ENCODE measurements at regions not wholly inside any gene's neighbourhood (a gene's known extent, or its start where the extent isn't known, plus 50 kb on each side); places are given as distances from the start of the nearest gene placed in this dataset.
"Not testable (repeated sequence)": the region's sequence is repeated elsewhere in the genome, so short reads cannot be mapped to it uniquely, and the experiment has no call there.

GRCh38 chr6:80454661-80455365 is 348.3 kb downstream of the BCKDHB start:
- no peak for DNase-seq (ENCODE audit: low read depth)

DNA sequence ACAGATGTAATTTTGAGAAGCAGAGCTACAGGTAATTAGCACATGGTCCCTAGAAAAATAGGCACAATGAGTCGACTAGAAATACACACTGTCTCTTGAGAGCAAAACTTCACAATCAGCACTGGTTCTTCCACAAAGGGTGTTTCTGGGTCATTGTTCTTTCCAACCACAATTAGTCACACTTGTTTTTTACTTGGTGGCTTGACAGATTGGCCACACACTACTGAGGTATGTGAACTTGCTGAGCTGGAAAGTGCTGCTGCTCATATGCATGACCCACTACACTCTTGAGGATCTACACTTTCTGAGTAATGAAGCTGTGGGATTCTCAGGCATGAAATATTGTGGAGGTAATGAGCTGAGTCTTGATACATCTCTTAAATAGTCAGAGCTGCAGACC is 347.7 kb downstream of the BCKDHB start:
- peak; percentile 88 for DNase-seq (ENCODE audit: low read depth)

GRCh38 chr6:80449726-80450125 is 343.3 kb downstream of the BCKDHB start:
- no peak for DNase-seq (ENCODE audit: low read depth)

- no peak for DNase-seq (ENCODE audit: low read depth)
Measured at GRCh38 chr6:80446454-80447045, 340.1 kb downstream of the BCKDHB start.

DNA sequence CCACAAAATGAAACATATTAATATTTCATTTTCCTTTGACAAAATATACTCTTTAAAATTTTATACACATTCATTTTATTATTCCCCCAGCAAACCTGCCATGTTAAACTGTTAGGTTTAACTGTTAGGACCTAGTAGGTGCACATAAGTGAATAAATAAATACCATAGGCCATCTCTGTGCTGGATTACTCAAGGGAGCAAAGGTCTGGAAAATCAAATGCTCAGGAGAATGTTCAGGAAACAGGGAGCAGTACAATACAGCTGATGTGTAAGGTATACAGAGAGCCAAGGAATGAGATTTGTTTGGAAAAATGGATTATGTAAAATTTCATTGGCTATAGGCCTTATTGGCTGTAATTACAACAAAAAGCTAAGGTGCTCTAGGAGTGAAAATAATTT is 339.3 kb downstream of the BCKDHB start:
- no peak for DNase-seq (ENCODE audit: low read depth)

DNA sequence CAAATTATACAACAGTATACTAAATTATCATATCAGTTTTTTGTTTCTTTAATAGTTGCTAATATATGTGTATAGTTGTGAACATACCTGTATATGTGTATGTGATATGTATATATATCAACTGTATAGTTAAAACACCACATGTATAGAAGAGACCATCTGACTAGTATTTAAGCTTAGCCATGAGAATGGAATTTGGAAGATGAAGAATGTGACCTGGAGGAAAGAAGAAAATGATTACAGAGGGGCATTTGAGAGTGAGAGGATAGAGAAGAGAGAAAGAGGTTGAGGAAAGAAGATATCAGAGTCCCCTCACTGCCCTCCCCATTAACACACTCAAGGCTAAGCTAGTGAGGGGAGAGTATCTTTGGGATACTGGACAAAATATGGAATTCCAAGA is 335.9 kb downstream of the BCKDHB start:
- DNase-seq (ENCODE audit: low read depth): no peak

GRCh38 chr6:80441131-80441530 is 334.7 kb downstream of the BCKDHB start:
- DNase-seq (ENCODE audit: low read depth): no peak

DNA sequence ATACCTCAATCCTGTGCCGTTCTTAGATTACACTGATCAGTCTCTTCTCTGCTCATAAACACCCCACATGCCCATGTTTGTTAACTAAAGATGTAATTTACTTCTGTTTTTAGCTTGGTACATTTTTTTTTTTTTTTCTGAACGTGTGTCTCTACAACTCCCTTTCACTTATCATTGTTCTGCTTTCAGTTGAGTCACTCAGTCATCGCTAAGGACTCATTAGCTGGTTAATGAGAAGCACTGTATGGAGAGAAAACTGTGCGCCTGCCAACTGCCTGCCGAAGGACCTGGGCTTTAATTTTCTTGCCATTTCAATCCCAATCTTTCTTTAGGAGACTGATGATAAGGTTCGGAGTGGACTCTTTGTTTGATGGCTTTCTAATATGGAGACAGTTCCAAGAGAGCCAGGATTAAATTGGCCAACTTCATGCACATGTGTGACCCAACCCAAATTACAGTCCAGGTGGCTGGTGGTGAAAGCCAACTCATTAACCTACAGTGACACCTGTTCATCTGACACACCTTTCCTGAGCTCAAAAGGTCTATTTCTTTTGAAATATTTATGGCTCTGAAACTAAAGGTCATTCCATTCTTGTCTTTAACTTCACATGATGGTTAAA is 334.1 kb downstream of the BCKDHB start:
- DNase-seq (ENCODE audit: low read depth): no peak

- no peak for DNase-seq (ENCODE audit: low read depth)
Measured at GRCh38 chr6:80439721-80440470, 333.4 kb downstream of the BCKDHB start.

DNA sequence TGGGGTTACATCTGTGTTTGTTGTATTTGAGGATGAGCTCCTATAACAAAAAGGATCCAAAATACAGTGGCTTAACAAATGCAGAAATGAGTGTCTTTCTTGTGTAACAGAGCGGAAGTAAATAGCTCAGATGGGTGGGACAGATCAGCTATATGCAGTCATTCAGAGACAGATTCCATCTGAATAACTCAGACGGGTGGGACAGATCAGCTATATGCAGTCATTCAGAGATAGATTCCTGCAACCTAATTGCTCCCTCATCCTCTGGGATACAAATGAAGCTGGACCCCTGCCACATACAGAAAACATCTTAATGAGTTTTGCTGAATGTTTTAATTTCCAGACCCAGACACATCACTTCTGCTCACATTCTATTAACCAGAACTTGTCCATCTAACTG is 332.3 kb downstream of the BCKDHB start:
- DNase-seq (ENCODE audit: low read depth): peak; percentile 70

GRCh38 chr6:80437801-80438200 is 331.3 kb downstream of the BCKDHB start:
- no peak for DNase-seq (ENCODE audit: low read depth)

DNA sequence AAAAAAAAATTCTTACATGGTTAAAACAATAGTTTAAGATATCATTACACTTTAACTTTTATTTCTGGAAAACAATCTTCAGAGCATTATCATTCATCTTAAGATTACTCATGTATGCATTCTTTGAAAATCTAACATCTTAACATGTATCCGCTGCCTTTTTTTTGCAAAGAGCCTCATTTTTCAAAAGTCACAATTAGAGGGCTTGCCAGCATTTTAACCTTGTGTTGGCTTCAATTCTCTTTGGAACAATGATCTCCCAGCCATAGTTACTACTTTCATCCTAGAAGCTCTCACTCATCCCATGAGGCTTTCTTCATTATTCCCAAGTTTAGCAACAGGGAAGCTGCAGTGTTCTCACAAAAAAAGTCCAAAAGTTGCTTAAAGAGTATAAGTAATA is 330.8 kb downstream of the BCKDHB start:
- DNase-seq (ENCODE audit: low read depth): no peak

- DNase-seq (ENCODE audit: low read depth): no peak
Measured at GRCh38 chr6:80436663-80437062, 330.2 kb downstream of the BCKDHB start.

- no peak for DNase-seq (ENCODE audit: low read depth)
Measured at GRCh38 chr6:80435457-80435856, 329.0 kb downstream of the BCKDHB start.

DNA sequence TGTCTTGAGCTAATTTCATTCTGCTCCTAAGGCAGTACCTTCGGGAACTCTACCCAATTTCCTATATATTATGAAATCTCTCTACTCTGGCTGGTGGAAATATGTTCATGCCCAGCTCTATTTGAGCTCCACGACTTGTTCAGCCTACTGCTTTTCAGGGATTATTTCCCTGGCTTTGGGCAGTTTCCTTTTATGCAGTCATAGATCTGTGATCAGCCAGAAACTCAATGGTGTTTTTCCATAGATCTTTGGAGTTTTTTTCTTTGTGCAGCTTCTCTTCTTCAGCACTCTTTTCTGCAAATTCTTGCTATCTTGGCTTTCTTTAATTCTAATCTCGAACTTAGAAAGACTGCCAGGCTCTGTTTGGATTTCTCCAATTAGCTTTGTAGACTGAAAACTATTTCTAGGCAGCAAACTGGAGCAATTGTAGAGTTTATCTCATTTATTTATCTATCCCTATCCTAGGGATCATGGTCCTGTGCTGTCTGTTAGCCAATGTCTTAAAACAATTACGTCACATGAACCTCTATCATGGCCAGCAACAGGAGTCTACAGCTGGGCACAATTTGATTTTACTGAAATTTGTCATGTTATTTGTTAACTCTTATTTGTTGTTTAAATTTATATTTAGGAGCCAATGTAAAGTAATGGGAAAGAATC is 328.4 kb downstream of the BCKDHB start:
- DNase-seq (ENCODE audit: low read depth): peak; percentile 11

DNA sequence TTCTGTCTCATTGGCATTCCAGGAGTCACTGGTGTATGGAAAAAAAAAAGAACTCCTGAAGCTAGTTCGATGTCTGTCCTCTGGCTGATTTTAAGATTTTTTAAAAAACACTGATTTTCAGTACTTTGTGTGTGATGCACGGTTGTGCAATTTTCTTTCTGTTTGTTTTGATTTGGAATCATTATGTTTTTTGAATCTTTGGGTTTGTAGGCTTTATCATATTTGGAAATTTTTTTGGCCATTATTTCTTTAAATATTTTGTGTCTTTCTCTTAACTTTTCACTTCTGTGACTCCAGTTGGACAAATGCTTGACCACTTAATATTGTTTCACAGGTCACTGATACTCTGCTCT is 327.2 kb downstream of the BCKDHB start:
- DNase-seq (ENCODE audit: low read depth): no peak

DNA sequence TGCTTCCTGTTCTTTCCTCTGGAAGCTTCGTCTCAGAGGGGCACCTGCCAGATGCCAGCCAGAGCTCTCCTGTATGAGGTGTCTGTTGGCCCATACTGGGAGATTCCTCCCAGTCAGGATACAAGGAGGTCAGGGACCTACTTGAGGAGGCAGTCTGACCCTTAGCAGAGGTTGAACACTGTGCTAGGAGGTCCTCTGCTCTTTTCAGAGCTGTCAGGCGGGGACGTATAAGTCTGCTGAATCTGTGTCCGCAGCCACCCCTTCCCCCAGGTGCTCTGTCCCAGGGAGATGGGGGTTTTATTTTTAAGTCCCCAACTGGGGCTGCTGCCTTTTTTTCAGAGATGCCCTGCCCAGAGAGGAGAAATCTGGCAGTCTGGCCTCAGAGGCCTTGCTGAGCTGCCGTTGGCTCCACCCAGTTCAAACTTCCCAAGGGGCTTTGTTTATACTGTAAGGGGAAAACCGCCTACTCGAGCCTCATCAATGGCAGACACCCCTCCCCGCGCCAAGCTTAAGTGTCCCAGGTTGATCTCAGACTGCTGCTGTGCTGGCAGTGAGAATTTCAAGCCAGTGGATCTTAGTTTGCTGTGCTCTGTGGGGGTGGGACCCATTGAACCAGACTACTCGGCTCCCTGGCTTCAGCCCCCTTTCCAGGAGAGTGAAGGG is 326.7 kb downstream of the BCKDHB start:
- no peak for DNase-seq (ENCODE audit: low read depth)

DNA sequence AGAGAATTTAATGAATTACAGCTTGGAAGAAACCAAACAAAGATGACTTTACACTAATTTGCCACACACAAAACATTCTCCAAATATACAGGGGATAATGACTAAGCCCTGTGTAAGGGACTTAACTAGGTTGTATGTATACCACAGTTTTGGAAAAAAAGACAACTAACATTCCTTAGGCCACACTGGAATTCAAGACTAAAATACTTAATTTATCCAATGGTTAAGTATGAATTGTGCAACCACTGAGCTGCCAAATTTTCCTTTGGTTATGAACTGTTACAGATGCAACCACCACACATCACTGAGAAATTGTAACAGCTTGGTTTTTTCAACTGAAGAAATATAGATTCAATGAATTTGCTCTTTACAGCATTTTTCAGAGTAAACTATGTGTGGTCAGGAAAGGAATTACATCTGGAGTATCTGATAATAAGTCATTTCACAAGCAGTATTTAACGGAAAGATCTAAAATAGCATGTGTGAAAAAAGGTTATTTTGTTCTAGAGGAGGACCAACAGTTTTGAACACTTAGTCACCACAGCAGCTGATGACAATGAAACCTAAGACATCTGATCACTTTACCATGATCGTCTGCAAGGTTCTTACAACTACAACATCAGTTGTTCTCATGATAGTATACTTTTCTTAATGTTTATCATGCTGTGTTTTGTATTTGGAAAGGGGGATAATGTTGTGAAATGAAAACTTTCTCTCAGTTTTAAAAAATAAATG is 318.8 kb downstream of the BCKDHB start:
- DNase-seq (ENCODE audit: low read depth): peak; percentile 99

GRCh38 chr6:80411486-80411885 is 305.0 kb downstream of the BCKDHB start:
- no peak for DNase-seq (ENCODE audit: low read depth)

GRCh38 chr6:80407976-80408375 is 301.5 kb downstream of the BCKDHB start:
- not testable (repeated sequence) for DNase-seq (ENCODE audit: low read depth)

DNA sequence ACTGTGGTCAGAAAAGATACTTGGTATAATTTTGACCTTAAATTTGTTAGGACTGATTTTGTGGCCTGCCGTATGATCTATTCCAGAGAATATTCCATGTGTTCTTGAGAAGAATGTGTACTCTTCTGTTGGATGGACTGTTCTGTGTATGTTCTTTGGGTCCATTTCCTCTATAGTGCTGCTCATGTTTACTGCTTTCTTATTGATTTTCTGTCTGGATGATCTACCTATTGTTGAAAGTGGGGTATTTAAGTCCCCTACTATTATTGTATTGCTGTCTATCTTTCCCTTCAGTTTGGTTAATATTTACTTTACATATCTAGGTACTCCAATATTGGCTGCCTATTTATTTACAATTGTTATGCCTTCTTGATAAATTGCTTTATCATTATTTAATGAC is 298.4 kb downstream of the BCKDHB start:
- peak; percentile 71 for DNase-seq (ENCODE audit: low read depth)

Measured in fibroblast of gingiva (primary cell).